Loucy (cell line): ENCODE measurements at regions not wholly inside any gene's neighbourhood (a gene's known extent, or its start where the extent isn't known, plus 50 kb on each side); places are given as distances from the start of the nearest gene placed in this dataset.

ENCODE experiments used
- H2AFZ ChIP-seq: fragments of 200-600 bp; sonication (generic); 2 replicates; pipeline ENCODE4 v1.6.0; 2016; ENCODE audit warnings: antibody characterized with exemption, mild to moderate bottlenecking, low read length, moderate library complexity
- H3F3A ChIP-seq: fragments of 200-600 bp; 2 replicates; pipeline ENCODE4 v1.6.0; 2016; ENCODE audit warnings: antibody characterized with exemption, low read depth, mild to moderate bottlenecking
- H3K27me3 ChIP-seq: fragments of 200-600 bp; sonication (generic); 2 replicates; pipeline ENCODE4 v1.6.1; 2014; ENCODE audit warnings: low read length, mild to moderate bottlenecking; ENCODE audit not compliant: insufficient read depth, poor library complexity, severe bottlenecking
- H3K36me3 ChIP-seq: fragments of 200-600 bp; sonication (generic); 2 replicates; pipeline ENCODE4 v1.6.1; 2016; ENCODE audit warnings: low read length; ENCODE audit not compliant: insufficient read depth
- H3K4me1 ChIP-seq: fragments of 200-600 bp; sonication (generic); 2 replicates; pipeline ENCODE4 v1.5.1; 2014; ENCODE audit warnings: low read length, mild to moderate bottlenecking; ENCODE audit not compliant: insufficient read depth, poor library complexity, severe bottlenecking
- H3K4me2 ChIP-seq: fragments of 200-600 bp; sonication (generic); 2 replicates; pipeline ENCODE4 v1.6.0; 2014; ENCODE audit warnings: antibody characterized with exemption, low read length, low read depth, mild to moderate bottlenecking; ENCODE audit not compliant: poor library complexity, severe bottlenecking
- H3K4me3 ChIP-seq: fragments of 200-600 bp; sonication (generic); 2 replicates; pipeline ENCODE4 v1.5.1; 2014; ENCODE audit warnings: low read length, mild to moderate bottlenecking, mixed read lengths; ENCODE audit not compliant: poor library complexity, severe bottlenecking
- H3K79me2 ChIP-seq: fragments of 200-600 bp; sonication (generic); 2 replicates; pipeline ENCODE4 v1.6.1; 2014; ENCODE audit warnings: low read length; ENCODE audit not compliant: insufficient read depth
- H3K9ac ChIP-seq: fragments of 200-600 bp; sonication (generic); 2 replicates; pipeline ENCODE4 v1.6.0; 2014; ENCODE audit warnings: mild to moderate bottlenecking, low read depth, low read length, moderate library complexity; ENCODE audit not compliant: poor library complexity, severe bottlenecking
- H3K9me2 ChIP-seq: fragments of 200-600 bp; sonication (generic); replicated peaks from 2 replicates; pipeline ENCODE4 v1.6.1; 2016; ENCODE audit warnings: low read depth, low read length, mixed read lengths
- H3K9me3 ChIP-seq: fragments of 200-600 bp; sonication (generic); 2 replicates; pipeline ENCODE4 v1.6.1; 2014; ENCODE audit warnings: mild to moderate bottlenecking, antibody characterized with exemption, low read length, low read depth; ENCODE audit not compliant: insufficient read depth
- H4K20me1 ChIP-seq: fragments of 200-600 bp; sonication (generic); 2 replicates; pipeline ENCODE4 v1.6.0; 2014; ENCODE audit warnings: antibody characterized with exemption, low read length, mild to moderate bottlenecking; ENCODE audit not compliant: insufficient read depth, poor library complexity, severe bottlenecking
- CTCF ChIP-seq: fragments of 200-600 bp; sonication (generic); conservative IDR thresholded peaks from 2 replicates; pipeline ENCODE4 v1.5.1; 2014; ENCODE audit warnings: mild to moderate bottlenecking, antibody characterized with exemption, low read length
- EZH2phosphoT487 ChIP-seq: fragments of 200-600 bp; IDR thresholded peaks from 2 replicates; pipeline ENCODE4 v1.6.1; 2018; ENCODE audit warnings: antibody characterized with exemption, mild to moderate bottlenecking, moderate library complexity, borderline replicate concordance

- Histone ChIP-seq H3F3A (no peaks in the 10 kb centered on the region), H3K4me1 (peaks cover 6% of the 10 kb centered on the region), H3K9ac (no peak overlapping the region), H3K4me3 (no peak overlapping the region), H3K9me3 (no peaks in the 10 kb centered on the region), H2AFZ (no peak overlapping the region), H3K27me3 (no peaks in the 10 kb centered on the region), H3K9me2 (no peaks in the 10 kb centered on the region), H3K79me2 (no peaks in the 10 kb centered on the region), H4K20me1 (no peaks in the 10 kb centered on the region), H3K4me2 (no peak overlapping the region), H3K36me3 (no peaks in the 10 kb centered on the region)
- no peak for TF ChIP-seq CTCF
- TF ChIP-seq EZH2phosphoT487: no peak
Observed at GRCh38 chr20:60820149-60820548, 431.9 kb upstream of the CDH4 start.

- TF ChIP-seq CTCF (no peak), EZH2phosphoT487 (no peak)
- no peak overlapping the region for H3K4me3 ChIP-seq
- H3K27me3 ChIP-seq: no peaks in the 10 kb centered on the region
- no peaks in the 10 kb centered on the region for H3K79me2 ChIP-seq
- H4K20me1 ChIP-seq: no peaks in the 10 kb centered on the region
- peaks cover 6% of the 10 kb centered on the region for H3K4me1 ChIP-seq
- no peak overlapping the region for H3K9ac ChIP-seq
- no peaks in the 10 kb centered on the region for H3K9me3 ChIP-seq
- H2AFZ ChIP-seq: no peak overlapping the region
- H3F3A ChIP-seq: no peaks in the 10 kb centered on the region
- H3K4me2 ChIP-seq: no peak overlapping the region
- H3K9me2 ChIP-seq: no peaks in the 10 kb centered on the region
- H3K36me3 ChIP-seq: no peaks in the 10 kb centered on the region
Observed at GRCh38 chr20:60820918-60821317, 431.1 kb upstream of the CDH4 start.

GRCh38 chr20:60822699-60823607 is 429.1 kb upstream of the CDH4 start:
- Histone ChIP-seq H3F3A (no peaks in the 10 kb centered on the region), H3K9ac (no peak overlapping the region), H3K4me3 (no peak overlapping the region), H3K27me3 (no peaks in the 10 kb centered on the region), H3K79me2 (no peaks in the 10 kb centered on the region), H2AFZ (no peak overlapping the region), H3K4me2 (no peak overlapping the region), H3K4me1 (peaks cover 6% of the 10 kb centered on the region), H3K9me2 (no peaks in the 10 kb centered on the region), H4K20me1 (no peaks in the 10 kb centered on the region), H3K9me3 (no peaks in the 10 kb centered on the region), H3K36me3 (no peaks in the 10 kb centered on the region)
- TF ChIP-seq CTCF (no peak), EZH2phosphoT487 (no peak)
